ENCODE measurements at regions not wholly inside any gene's neighbourhood (a gene's known extent, or its start where the extent isn't known, plus 50 kb on each side); places are given as distances from the start of the nearest gene placed in this dataset.

- Histone ChIP-seq H3K36me3 (ENCODE audit: insufficient read depth, low read length) (no peaks in the 10 kb centered on the region), H2AFZ (ENCODE audit: low read depth, low read length) (no peak overlapping the region), H3K27me3 (ENCODE audit: insufficient read depth, low read depth, low read length) (no peaks in the 10 kb centered on the region), H3K27ac (ENCODE audit: low read length) (no peak overlapping the region), H4K20me1 (ENCODE audit: insufficient read depth) (no peaks in the 10 kb centered on the region), H3K9me2 (ENCODE audit: insufficient read depth, low read length) (no peaks in the 10 kb centered on the region), H3K4me3 (ENCODE audit: low read length) (no peak overlapping the region), H3K79me2 (replicated peaks; ENCODE audit: insufficient read depth, low read length) (no peaks in the 10 kb centered on the region), H3K4me2 (ENCODE audit: low read length) (no peak overlapping the region), H3F3A (ENCODE audit: insufficient read depth, low read length, poor library complexity, severe bottlenecking) (no peaks in the 10 kb centered on the region), H3K9me3 (ENCODE audit: low read length) (no peaks in the 10 kb centered on the region), H3K9ac (ENCODE audit: low read length) (no peak overlapping the region)
- no peak for TF ChIP-seq POLR2AphosphoS5 (IDR thresholded peaks at IDR 0.05)
- no peak for TF ChIP-seq SMC3 (conservative IDR thresholded peaks at IDR 0.05; ENCODE audit: poor library complexity)
- TF ChIP-seq EP300 (conservative IDR thresholded peaks at IDR 0.05; ENCODE audit: poor library complexity, severe bottlenecking), result no peak
- TF ChIP-seq TAF1 (IDR thresholded peaks at IDR 0.05; ENCODE audit: low read depth), result no peak
- TF ChIP-seq RAD21 (conservative IDR thresholded peaks at IDR 0.05), result no peak
- TF ChIP-seq MXI1 (conservative IDR thresholded peaks at IDR 0.05; ENCODE audit: poor library complexity, severe bottlenecking), result no peak
- TF ChIP-seq, protein P1, sequence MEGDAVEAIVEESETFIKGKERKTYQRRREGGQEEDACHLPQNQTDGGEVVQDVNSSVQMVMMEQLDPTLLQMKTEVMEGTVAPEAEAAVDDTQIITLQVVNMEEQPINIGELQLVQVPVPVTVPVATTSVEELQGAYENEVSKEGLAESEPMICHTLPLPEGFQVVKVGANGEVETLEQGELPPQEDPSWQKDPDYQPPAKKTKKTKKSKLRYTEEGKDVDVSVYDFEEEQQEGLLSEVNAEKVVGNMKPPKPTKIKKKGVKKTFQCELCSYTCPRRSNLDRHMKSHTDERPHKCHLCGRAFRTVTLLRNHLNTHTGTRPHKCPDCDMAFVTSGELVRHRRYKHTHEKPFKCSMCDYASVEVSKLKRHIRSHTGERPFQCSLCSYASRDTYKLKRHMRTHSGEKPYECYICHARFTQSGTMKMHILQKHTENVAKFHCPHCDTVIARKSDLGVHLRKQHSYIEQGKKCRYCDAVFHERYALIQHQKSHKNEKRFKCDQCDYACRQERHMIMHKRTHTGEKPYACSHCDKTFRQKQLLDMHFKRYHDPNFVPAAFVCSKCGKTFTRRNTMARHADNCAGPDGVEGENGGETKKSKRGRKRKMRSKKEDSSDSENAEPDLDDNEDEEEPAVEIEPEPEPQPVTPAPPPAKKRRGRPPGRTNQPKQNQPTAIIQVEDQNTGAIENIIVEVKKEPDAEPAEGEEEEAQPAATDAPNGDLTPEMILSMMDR (IDR thresholded peaks at IDR 0.05; ENCODE audit: poor library complexity, severe bottlenecking), result no peak
- TF ChIP-seq EZH2 (IDR thresholded peaks at IDR 0.05; ENCODE audit: borderline replicate concordance, insufficient read depth, low read length, poor library complexity, severe bottlenecking), result no peak
- TF ChIP-seq, protein P2, sequence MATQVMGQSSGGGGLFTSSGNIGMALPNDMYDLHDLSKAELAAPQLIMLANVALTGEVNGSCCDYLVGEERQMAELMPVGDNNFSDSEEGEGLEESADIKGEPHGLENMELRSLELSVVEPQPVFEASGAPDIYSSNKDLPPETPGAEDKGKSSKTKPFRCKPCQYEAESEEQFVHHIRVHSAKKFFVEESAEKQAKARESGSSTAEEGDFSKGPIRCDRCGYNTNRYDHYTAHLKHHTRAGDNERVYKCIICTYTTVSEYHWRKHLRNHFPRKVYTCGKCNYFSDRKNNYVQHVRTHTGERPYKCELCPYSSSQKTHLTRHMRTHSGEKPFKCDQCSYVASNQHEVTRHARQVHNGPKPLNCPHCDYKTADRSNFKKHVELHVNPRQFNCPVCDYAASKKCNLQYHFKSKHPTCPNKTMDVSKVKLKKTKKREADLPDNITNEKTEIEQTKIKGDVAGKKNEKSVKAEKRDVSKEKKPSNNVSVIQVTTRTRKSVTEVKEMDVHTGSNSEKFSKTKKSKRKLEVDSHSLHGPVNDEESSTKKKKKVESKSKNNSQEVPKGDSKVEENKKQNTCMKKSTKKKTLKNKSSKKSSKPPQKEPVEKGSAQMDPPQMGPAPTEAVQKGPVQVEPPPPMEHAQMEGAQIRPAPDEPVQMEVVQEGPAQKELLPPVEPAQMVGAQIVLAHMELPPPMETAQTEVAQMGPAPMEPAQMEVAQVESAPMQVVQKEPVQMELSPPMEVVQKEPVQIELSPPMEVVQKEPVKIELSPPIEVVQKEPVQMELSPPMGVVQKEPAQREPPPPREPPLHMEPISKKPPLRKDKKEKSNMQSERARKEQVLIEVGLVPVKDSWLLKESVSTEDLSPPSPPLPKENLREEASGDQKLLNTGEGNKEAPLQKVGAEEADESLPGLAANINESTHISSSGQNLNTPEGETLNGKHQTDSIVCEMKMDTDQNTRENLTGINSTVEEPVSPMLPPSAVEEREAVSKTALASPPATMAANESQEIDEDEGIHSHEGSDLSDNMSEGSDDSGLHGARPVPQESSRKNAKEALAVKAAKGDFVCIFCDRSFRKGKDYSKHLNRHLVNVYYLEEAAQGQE (IDR thresholded peaks at IDR 0.05; ENCODE audit: borderline replicate concordance), result no peak
Observed at GRCh38 chr22:22740560-22741276, 96.3 kb downstream of the GGTLC2 start.

DNA sequence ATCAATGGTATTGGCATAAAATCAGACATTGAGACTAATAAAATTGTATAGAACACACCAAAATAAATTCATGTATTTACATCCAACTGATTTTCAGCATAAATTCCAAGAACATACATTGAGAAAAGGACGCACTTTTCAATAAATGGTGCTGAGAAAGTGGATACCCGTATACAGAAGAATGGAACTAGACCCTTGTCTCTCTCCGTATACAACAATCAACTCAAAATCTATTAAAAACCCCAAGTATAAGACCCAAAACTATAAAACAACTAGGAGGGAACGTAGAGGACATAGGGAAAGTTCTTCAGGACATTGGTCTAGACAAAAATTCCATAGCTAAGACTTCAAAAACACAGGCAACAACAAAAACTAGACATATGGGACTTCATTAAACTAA is 97.4 kb downstream of the GGTLC2 start:
- H3K27ac ChIP-seq (ENCODE audit: low read length), result no peak overlapping the region
- no peaks in the 10 kb centered on the region for H3F3A ChIP-seq (ENCODE audit: insufficient read depth, low read length, poor library complexity, severe bottlenecking)
- TF ChIP-seq, protein P1 (IDR thresholded peaks at IDR 0.05; ENCODE audit: poor library complexity, severe bottlenecking), result no peak
- TF ChIP-seq EP300 (conservative IDR thresholded peaks at IDR 0.05; ENCODE audit: poor library complexity, severe bottlenecking), result no peak
- TF ChIP-seq MXI1 (conservative IDR thresholded peaks at IDR 0.05; ENCODE audit: poor library complexity, severe bottlenecking), result no peak
- TF ChIP-seq, protein P2 (IDR thresholded peaks at IDR 0.05; ENCODE audit: borderline replicate concordance), result no peak
- no peak for TF ChIP-seq TAF1 (IDR thresholded peaks at IDR 0.05; ENCODE audit: low read depth)
- no peak for TF ChIP-seq RAD21 (conservative IDR thresholded peaks at IDR 0.05)
- TF ChIP-seq SMC3 (conservative IDR thresholded peaks at IDR 0.05; ENCODE audit: poor library complexity), result no peak
- TF ChIP-seq POLR2AphosphoS5 (IDR thresholded peaks at IDR 0.05), result no peak
- no peak for TF ChIP-seq EZH2 (IDR thresholded peaks at IDR 0.05; ENCODE audit: borderline replicate concordance, insufficient read depth, low read length, poor library complexity, severe bottlenecking)
- no peaks in the 10 kb centered on the region for H3K79me2 ChIP-seq (replicated peaks; ENCODE audit: insufficient read depth, low read length)
- H3K9me3 ChIP-seq (ENCODE audit: low read length), result no peaks in the 10 kb centered on the region
- H3K9me2 ChIP-seq (ENCODE audit: insufficient read depth, low read length), result no peaks in the 10 kb centered on the region
- no peak overlapping the region for H3K9ac ChIP-seq (ENCODE audit: low read length)
- H3K4me3 ChIP-seq (ENCODE audit: low read length), result no peak overlapping the region
- H2AFZ ChIP-seq (ENCODE audit: low read depth, low read length), result no peak overlapping the region
- no peaks in the 10 kb centered on the region for H4K20me1 ChIP-seq (ENCODE audit: insufficient read depth)
- H3K27me3 ChIP-seq (ENCODE audit: insufficient read depth, low read depth, low read length), result no peaks in the 10 kb centered on the region
- H3K36me3 ChIP-seq (ENCODE audit: insufficient read depth, low read length), result no peaks in the 10 kb centered on the region
- no peak overlapping the region for H3K4me2 ChIP-seq (ENCODE audit: low read length)

All from neural cell (in vitro differentiated cells).